NCI-H1105 (cell line): ENCODE measurements at regions not wholly inside any gene's neighbourhood (a gene's known extent, or its start where the extent isn't known, plus 50 kb on each side); places are given as distances from the start of the nearest gene placed in this dataset.

Experiments
- DNase-seq: peaks from one replicate; lab custom pipeline; 2025; lab: John Stamatoyannopoulos, UW

DNA sequence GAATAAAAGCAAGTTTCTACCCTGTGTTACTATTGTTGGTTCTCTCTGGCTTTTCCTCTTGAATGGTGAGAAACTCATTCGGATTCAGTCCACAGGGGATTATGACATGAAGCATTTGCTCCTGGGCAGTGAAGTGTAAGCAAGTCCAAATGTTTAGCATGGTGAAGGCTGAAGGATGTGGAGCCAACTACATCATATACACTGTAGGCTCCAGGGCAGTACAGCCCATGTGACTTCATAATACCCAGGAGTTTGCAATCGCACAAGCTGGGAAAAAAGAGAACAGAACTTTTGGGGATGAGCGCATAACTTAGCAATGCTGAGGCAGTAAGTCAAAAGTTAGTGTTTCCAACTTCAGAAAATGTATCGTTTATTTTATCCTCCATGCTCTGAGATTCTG, 695.7 kb upstream of the POU3F3 start:
- DNase-seq, result no peak

DNA sequence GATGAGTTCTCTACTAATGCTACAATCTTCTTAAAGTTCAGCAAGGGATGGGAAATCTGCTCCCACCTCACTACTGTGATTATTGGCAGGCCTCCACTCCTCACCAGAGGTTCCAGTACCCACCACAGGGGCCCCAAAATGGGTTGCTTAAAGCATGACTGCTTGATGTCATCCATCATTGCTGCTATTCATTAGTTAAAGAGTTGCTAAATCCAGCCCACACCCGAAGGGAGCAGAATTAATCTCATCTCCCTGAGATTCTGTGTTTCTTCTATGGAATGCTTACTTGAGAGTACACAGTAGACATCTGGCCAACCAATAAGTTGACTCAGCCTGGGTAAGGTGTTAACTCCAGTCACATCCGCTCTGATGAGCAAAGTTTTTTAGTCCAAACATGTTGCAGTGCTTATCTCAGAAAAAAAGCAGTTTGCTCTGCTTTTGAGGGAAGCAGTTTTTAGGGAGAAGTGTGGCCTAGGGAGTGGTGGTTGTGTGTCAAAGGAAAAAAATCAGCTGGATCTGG, 690.2 kb upstream of the POU3F3 start:
- DNase-seq, result no peak

DNA sequence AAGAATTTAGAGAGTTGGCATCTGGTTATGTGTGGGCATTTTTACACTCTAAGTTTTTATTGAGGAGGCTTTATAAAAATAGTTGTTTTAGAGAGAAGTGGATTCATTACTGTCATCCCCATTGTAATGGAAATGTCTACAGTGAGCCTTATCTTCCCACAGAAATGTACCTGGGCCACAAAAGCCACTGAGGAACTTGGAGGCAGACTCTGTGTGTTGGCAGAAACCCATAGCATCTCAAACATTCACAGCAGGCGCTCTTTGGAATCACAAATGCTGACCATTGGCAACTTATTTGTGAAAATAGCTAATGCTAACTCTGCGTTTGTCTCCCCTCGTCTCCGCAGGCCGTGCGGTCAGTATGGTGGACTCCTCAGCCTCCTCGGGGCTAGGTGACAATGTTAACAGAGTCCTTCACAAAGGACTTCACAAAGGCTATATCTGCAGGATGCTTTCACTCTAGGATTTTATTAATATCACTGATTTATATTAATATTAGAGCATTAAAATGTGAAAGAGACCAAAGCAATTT, 689.1 kb upstream of the POU3F3 start:
- DNase-seq, result no peak

DNA sequence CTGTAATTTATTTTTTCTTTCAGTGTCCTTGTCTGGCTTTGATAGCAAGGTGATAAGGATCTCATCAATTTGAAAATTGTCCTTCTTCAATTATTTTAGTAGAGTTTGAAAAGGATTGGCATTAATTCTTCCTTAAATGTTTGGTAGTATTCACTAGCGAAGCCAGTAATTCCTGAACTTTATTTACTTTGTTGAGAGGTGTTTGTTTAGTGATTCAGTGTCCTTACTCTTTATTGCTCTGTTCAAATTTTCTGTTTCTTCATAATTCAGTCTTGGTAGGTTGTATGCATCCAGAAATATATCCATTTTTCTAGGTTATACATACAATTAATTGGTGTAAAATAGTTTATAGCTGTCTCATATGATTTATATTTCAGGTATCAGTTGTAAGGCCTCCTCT, 676.7 kb upstream of the POU3F3 start:
- DNase-seq, result no peak

DNA sequence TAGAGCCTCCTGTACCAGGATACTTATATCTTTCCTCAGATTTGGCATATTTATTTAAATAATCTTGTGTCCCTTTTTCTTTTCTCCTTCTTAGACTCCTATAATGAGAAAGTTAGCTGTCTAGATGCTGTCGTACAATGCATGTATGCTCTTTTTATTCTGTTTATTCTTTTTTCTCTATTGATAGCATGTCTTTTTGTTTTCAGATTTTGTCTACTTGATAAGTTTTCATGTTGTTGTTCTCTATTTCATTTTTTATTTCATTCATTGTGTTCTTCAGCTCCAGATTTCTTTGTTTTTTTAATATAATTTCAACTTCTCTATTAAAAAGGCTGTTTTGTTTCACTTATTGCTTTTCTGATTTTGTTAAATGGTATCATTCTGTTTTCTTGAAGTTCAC, 674.3 kb upstream of the POU3F3 start:
- DNase-seq, result no peak

DNA sequence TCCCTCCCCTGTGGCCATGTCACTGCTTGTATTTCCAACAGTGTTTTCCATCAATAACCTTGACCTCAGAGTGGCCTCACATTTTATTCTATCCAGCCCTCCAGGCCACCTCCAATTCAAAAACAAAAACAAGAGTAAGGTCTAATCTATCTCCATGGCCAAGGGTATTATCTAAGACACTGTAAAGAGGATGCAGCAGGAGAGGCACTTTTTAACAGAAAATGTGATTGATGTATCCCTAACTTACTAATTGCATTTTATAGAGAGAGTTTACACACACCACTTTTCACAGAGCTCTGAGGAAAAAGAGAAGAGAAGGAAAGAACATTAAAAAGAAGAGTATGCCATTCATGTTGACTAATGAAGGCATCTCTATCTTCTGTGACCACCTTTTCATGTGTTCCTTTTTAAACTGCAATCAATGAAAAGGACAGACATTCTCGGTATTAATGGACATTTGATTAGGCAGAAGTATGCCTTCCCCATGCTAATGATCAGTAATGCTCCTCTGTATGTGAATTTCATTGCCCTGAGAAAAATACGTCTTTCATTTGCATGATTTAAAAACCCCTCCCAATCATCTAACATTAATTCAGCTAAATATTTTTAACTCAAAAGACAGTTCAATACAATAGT, 653.3 kb upstream of the POU3F3 start:
- no peak for DNase-seq

DNA sequence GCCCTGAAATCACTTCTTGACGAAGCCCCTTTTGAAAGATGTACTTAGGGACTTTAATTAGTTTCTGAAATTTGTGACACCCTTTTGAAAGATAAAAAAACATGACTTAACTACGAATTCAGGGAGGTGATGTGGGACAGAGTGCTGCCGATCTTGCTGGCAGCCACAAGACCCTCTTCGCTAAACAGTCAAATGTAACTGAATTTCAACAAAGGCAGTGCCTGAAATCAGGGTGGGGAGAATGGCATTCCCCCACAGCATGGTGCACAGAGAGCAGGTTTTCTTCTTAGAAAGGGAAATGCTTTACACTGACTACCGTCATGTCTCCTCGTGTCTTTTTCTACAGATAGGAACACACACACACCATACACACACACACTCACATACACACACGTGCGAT, 640.2 kb upstream of the POU3F3 start:
- no peak for DNase-seq

DNA sequence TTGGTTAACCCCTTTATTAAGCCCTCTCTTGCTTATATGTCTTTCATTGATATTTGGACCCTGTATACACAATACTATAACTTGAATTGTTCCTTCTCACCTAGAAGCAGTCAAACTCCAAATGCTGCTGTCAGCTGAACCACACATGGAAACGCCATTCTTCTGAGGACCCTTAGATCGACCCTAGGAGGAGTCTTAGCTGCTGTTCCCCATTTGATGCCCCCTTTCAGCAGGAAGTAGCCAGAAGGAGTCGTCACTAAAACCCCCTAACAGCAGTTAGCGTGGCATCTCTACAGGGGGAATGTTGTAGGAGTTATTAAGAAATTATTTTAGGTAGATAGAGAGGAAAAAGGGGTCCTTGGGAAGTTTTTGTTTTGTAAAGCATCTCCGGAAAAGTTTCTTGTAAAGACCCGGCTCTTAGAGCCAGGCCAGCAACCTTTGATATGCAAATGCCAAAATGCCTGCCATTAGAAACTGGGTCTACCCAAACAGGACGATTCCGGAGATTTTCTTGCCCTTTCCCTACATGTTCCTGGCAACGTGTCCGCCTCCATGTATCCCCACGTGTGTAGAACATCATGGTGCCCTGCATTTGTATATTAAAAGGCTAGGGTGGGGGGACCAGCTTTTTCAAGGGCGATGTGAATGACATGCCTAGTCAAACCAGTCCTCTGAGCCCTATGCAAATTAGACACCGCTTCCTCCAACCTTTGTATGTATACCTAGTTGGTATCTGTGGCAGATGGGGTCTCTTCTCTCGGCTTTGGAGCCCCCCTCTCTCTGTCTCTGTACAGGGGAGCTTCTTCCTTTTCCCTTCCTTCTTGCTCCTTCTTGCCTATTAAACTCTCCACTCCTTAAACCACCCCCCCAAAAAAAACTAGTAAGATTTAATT, 638.4 kb upstream of the POU3F3 start:
- DNase-seq, result no peak

DNA sequence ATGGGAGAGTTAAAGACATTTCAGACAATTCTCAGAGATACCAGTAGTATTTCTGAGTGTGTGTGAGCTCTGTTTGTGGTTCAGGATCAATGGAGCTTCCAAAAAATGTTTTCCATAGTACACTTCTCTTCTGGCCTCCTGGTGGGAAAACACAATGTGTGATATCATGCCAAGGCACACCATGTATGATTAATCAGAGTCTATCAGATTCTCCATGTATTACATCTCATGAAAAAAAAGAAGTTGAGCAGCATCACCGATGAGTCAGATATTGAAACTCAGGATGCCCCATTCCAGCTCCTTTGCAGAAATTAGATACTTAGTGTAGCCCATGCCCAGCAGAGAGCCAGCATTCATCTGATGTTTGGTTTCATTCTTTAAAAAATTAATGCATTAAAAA, 620.3 kb upstream of the POU3F3 start:
- DNase-seq, result no peak

DNA sequence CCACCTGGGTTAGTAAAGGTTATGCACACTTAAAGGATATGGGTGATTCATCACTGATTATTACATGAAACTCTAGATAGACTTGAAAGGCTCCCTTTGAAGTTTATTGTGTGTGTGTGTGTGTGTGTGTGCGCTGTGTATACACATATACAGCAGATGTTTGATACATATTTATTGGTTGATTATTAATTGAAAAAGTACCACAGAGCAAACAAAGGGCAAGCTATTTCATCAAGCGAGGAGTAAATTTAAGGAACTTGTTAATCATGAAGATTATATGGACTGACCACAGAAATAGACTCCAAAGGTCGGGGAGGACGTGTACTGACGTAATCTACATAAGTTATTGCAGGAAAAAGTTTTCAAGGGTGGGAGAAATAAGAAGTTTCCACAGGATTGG, 617.4 kb upstream of the POU3F3 start:
- DNase-seq, result no peak

DNA sequence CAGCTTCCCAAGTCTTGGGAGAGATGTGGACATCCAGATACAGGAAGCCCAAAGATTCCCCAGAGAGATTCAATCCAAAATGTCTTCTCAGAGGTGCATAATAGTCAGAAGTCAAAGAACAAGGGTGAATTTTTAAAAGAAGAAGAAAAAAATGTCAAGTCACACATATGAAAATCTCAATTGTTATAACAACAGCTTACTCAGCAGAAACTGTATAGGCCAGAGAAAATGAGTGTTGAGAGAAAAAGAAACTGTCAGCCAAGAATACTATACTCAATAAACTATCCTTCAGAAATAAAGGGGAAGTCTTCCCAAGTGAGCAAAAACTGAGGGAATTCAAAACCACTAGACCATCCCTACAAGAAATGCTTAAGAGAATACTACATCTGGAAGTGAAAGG, 612.9 kb upstream of the POU3F3 start:
- DNase-seq, result no peak

DNA sequence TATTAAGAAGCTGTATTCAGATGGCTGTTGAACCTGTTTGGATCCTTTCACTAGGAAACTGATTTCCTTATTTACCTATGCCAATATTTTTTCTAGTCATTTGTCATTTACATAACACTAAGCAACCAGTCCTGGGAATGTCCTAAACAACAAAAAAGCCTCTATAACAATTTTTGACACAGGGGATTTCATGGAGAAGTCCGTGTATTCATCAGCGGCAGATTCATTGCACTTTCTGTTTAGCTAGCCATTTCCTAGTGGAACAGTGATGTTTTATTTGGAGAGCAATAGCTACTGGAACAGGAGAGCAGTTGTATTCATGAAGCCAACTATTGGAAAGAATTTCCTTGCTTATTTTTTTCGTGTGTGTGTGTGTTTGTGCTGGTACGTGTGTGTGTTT, 604.3 kb upstream of the POU3F3 start:
- DNase-seq, result no peak

DNA sequence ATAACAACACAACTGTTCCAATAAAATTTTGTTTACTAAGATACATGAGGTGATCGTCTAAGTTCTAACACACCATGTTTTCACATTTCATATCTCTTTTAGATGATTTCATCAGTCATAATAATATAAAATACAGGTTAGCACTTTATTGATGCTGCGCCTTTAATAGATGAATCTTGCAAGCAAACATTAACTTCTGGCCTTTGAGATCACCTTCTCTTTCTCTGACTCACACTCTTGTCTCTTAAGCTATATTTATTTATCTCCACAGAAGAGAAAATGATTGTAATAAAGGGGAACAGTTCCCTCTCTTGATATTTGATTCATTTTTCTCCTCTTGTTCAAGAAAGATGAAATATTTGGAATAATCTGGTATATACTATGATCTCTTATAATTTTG, 603.3 kb upstream of the POU3F3 start:
- DNase-seq, result no peak

DNA sequence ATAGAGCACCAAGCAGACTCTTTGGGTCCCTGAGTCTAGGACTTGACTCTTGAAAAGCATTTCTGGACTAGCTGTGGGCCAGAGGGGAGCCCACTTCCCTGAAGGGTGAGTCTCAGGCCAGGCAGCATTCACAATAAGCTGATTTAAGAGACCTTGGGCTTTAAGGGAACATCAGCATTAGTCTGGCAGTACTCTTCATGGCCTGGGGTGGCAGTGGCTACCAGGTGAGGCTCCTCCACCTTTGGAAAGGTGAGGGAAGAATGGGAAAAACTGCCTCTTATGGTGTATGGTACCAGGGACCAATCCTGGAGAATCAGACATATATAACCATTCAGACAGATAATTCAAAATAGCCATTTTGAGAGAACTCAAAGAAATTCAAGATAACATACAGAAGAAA, 599.9 kb upstream of the POU3F3 start:
- no peak for DNase-seq

DNA sequence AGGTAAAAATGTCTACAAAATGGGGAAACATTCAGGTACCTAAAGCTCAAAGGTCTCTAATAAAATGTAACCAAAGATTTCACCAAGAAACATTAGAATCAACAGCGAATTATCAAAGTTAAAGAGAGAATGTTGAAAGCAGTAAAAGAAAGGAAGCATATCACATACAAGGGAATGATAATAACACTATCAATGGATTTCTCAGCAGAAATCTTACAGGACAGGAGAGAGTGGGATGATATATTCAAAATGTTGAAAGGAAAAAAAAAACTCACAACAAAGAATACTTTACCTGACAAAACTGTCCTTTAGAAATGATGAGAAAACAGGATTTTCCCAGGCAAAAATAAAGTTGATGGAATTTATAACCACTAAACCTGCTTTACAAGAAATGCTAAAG, 591.2 kb upstream of the POU3F3 start:
- no peak for DNase-seq

DNA sequence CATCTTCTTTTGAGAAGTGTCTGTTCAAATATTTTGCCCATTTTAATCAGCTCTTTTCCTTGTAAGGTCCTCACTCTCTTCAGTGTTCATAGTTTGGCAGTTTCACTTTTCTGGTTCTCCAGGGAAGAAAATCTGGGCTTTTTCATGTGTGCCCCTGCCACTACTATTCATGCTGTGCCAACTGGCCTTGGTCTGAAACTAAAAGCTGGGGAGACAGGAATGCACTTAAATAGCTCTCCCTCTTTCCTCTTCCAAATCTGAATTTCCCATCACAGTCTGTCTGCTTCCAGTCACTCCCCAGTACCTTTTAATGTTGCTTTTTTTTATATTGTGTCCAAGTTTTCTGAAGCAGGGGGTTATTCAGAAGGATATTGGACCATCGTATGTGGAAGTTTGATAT, 574.3 kb upstream of the POU3F3 start:
- no peak for DNase-seq

DNA sequence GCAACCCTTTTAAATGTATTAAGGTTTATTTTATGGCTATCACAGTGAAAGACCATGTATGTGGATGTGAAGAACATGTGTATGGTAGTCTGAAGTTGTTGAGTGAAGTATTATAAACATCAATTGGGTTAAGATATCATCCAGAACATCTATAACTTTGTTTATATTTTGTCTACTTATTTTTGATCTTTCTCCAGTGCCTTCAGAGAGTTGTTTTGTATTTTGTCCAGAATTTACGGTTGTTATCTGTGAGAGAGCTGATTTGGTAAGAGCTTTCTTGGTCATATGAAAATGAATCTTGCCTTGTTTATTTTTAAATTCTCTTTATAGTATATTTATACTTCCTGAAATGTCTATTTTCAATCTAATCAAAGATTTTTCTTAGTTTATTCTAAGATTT, 573.7 kb upstream of the POU3F3 start:
- no peak for DNase-seq

DNA sequence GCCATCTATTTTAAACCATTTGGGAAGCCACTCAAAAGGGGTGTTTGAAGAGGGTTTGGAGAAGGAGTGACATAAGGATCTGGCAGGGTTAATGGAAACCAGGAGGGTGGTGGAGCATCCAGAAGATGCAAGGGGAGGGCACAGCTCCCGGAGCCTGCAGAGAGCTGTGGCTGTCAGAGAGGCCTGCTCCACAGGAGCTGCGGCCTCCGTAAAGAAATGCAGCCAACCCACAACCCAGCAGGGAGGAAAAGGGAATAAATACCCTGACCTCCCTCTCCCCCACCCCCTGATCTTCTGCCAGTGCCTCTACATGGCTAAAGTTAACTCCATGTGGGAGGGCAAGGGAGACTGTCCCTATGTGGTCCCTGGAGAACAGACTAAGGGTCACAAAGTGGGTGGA, 567.1 kb upstream of the POU3F3 start:
- DNase-seq, result no peak

DNA sequence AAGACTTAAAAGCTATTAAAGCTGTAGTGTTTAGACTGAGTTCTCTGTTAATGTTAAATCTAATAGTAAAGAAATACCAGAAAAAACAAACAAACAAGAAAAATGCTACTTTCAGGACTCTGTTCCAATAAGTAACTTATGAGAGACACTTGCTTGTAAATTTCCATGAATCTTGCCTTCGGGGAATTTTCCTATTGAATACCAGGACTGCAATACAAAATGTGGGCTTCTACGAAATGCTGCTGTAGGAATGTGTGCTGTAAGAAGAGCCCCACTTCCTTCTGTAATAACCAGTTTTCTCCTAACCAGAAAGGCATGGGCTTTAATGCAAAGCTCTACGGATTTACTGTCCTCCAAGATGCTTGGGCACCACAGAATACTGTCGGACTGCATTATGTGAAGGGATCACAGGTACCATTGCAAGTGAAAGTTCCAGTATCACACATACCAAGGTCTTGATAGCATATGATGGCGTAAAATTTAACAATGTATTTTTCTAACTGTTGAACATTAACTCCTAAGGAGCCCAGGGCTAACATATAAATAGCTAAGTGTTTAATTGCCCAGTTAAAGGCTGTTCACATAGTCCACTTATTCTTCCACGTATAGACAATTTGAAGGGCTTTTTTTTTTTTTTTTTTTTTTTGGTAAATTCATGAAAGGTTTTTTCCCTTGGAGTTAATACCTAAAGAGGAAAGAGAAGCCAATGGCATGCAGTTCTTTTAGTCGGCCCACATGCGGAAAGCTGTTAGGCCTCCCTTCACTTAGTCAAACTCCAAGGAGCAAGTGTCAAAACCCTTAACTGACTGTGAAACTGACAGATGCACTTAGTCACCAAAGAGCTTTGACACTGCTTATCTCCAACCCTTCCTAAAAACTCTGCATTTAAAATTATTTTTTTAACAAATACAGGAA, 564.0 kb upstream of the POU3F3 start:
- DNase-seq, result no peak

DNA sequence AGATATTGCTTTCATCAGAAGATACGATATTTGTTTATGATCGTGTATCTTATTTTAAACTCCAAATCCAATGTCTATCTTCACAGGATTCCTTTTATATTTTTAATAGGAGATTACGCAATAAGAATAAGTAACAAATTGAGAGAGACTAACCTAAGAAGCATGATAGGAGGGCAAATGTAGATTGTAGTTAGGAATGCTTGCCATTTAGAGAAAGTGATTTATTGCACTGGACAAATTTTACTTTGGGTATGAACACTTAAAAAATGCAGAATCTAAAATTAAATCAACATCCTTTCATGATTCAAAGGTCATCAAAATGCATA, 563.4 kb upstream of the POU3F3 start:
- no peak for DNase-seq

DNA sequence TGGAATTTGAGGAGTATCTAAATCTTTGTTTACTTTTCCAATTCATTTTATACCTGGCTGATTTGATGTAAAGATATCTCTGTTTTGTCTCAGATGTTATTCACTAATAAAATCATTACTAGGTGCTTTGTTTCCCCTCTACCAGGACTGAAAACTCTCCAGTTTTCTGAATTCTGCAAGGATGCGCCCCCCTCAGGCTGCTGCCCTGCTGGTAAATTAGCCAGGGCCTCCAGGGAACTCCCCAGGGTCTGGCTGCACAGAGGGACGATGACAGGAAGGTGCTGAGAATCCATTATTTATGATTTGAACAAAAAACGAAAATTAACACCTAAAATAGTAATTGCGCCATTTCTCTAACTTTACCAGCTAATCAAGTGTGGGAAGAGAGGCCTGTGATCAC, 541.2 kb upstream of the POU3F3 start:
- DNase-seq, result no peak

DNA sequence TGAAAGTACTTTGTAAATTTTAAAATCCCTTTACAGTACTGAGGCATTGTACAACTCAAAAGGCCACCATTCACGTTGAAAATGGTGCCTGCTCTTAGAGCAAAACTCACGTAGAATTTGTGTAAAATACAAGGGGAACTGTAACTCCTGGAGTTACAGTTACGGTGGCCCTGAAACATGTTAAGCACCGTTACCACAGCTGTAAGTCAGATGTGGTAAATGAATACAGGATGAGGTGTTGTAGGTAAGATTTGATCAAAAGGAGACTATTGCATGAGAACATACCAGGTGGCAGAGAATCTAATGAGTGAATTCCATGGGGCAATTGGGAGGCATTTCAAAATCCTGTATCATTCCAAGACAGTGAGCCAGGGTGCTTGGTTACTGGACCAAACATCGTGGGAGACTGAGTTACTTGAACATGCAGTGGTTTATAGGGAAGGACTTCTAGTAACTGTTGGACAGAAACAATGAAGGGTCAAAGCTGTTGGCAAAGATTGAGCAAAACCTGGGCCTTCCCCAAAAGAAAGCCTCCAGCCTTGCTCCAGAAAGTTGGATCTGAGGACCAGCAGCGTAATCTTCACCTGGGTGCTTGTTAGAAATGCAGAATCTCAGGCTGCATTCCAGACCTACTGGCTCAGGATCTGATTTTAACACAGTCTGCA, 535.8 kb upstream of the POU3F3 start:
- no peak for DNase-seq
